ENCODE measurements at regions not wholly inside any gene's neighbourhood (a gene's known extent, or its start where the extent isn't known, plus 50 kb on each side); places are given as distances from the start of the nearest gene placed in this dataset.
"Not testable (repeated sequence)": the region's sequence is repeated elsewhere in the genome, so short reads cannot be mapped to it uniquely, and the experiment has no call there.

DNA sequence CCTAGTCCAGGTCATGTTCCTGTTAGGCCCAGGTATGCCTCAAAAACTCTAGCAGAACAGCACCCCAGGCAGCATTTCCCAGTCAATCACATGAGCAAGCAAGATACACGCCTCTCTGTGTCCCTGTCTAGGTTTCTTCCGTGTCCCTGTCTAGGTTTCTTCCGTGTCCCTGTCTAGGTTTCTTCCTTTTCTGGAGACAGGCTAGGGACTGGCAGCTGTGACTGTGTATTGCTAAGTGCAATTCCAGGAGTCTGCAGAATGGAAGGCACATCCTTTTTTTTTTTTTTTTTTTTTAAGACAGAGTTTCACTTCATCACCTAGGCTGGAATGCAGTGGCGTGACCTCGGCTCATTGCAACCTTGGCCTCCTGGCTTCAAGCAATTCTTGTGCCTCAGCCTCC, 77.6 kb downstream of the SETD4 start:
- no peak for FAIRE-seq
- TF ChIP-seq POLR2A (IDR thresholded peaks at IDR 0.05; ENCODE audit: low read depth, low read length) (no peak), POLR2AphosphoS5 (IDR thresholded peaks at IDR 0.05; ENCODE audit: low read depth, low read length) (no peak), TAF1 (IDR thresholded peaks at IDR 0.05; ENCODE audit: borderline replicate concordance, low read depth, low read length) (no peak)
- no peak for DNase-seq (ENCODE audit: insufficient read length)

DNA sequence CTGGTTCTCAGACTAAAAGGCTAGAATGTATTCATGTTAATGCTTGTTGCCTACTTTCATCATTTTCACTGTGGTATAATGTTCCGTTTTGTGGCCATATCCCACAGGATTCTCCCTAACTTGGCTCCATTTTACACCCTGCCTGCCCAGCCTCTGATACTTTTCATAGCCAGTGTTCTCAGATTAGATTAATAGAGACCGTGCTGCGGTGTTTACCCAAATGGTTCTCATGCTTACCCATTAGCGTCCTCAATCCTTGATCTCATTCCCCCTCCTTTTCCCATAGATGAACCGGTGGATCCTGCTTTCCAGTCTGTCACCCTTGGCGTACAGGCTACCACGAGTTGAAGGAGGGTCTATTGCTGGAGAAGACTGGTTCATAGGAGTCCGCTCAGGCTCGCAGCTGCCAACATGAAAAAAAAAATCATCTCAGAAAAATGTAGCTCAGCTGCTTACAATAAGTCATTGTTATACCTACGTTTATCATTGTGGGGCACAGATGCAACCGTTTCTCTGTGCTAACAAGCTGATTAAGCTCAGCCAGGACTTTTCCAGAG, 78.7 kb downstream of the SETD4 start:
- FAIRE-seq (no peak), DNase-seq (ENCODE audit: insufficient read length) (no peak)
- TF ChIP-seq TAF1 (IDR thresholded peaks at IDR 0.05; ENCODE audit: borderline replicate concordance, low read depth, low read length) (no peak), POLR2AphosphoS5 (IDR thresholded peaks at IDR 0.05; ENCODE audit: low read depth, low read length) (no peak), POLR2A (IDR thresholded peaks at IDR 0.05; ENCODE audit: low read depth, low read length) (no peak)

DNA sequence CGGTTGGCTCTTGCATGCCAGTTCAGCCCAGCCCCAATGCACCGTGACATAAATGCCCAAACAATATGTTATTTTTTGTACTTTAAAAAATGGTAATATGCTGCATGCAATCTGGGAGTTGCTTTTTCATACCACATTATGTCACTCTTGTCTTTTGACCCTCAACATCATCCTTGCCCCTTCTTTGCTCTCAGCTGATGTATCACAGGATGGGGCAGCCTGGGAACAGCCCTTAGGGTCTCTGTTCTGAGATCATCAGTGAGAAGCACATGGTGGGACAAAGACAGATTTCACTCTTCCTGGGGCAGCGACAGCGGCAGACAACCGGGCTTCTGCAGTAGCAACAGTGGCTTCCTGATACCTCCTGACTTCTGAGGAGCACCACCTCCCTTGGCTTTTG, 79.5 kb downstream of the SETD4 start:
- TF ChIP-seq TAF1 (IDR thresholded peaks at IDR 0.05; ENCODE audit: borderline replicate concordance, low read depth, low read length) (no peak), POLR2A (IDR thresholded peaks at IDR 0.05; ENCODE audit: low read depth, low read length) (no peak), POLR2AphosphoS5 (IDR thresholded peaks at IDR 0.05; ENCODE audit: low read depth, low read length) (no peak)
- no peak for FAIRE-seq

DNA sequence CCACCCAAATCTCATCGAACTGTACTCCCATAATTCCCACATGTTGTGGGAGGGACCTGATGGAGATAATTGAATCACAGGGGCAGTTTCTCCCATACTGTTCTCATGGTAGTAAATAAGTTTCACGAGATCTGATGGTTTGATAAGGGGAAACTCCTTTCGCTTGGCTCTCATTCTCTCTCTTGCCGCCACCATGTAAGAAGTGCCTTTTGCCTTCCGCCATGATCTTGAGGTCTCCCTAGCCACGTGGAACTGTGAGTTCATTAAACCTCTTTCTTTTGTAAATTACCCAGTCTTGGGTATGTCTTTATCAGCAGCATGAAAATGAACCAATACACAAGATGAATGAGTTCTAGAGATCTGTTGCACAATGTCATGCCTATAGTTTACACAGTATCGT, 82.5 kb downstream of the SETD4 start:
- DNase-seq (ENCODE audit: insufficient read length); FAIRE-seq: not testable (repeated sequence)

More for the DNA sequence above, 79.5 kb downstream of the SETD4 start:
- no peak for DNase-seq (ENCODE audit: insufficient read length)

DNA sequence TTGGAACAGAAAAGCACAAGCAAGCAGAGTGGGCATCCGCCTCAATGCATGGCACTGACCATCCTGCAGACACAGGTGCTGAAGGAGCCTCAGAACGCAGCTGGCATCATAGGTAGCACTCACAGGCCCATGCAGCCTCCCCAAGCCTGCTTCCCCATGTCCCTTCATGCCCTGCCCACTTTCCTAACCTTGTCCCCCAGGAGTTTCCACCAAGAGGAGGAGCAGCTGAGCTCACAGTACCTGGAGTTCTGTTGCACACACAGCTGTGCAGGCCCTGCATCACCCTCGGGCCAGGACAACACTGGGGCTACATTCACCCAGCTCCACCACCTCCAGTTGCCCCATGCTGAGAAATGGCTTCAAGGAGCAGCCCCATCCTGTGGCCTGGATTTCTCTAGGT, 83.4 kb downstream of the SETD4 start:
- no peak for DNase-seq (ENCODE audit: insufficient read length)
- no peak for FAIRE-seq
- TF ChIP-seq TAF1 (IDR thresholded peaks at IDR 0.05; ENCODE audit: borderline replicate concordance, low read depth, low read length) (no peak), POLR2A (IDR thresholded peaks at IDR 0.05; ENCODE audit: low read depth, low read length) (no peak), POLR2AphosphoS5 (IDR thresholded peaks at IDR 0.05; ENCODE audit: low read depth, low read length) (no peak)

DNA sequence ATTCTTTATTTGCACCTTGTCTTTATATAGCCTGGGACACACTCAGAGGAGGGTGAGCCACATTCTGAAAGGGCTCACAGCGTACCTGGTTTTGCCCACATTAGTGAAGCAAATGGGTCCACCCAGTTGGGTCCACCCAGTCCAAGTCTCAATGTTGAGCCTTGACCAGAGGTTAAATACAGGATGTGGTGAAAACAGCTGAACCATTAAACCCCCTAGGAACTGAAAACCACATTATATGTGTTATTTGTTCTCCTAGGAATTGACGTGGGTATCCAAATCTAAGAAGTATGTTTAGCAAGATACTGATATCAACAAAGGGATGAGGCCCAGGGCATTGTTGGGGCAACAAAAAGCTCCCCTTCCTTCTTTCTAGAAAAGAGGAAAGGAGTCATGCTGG, 83.8 kb downstream of the SETD4 start:
- FAIRE-seq, result no peak
- DNase-seq (ENCODE audit: insufficient read length), result no peak
- TF ChIP-seq POLR2A (IDR thresholded peaks at IDR 0.05; ENCODE audit: low read depth, low read length) (no peak), TAF1 (IDR thresholded peaks at IDR 0.05; ENCODE audit: borderline replicate concordance, low read depth, low read length) (no peak), POLR2AphosphoS5 (IDR thresholded peaks at IDR 0.05; ENCODE audit: low read depth, low read length) (no peak)

DNA sequence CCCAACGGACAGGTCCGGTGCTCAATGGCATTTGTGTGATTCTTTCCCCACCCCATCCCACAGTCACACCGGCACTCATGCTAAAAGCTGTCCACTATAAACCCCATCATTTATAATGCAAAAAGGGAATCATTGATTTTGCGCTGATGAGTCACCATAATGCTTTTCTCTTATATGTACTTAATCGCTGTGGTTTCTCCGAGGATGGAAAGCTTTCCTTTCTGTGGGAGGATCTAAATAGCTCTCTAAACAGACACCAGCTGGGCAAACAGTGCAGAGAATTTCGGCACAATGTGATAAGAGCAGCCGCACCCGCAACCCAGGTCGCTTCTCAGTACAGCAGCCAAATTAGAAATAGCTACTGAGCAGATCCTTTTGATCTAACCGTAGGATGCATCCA, 85.6 kb downstream of the SETD4 start:
- no peak for TF ChIP-seq POLR2A (IDR thresholded peaks at IDR 0.05; ENCODE audit: low read depth, low read length)
- no peak for TF ChIP-seq TAF1 (IDR thresholded peaks at IDR 0.05; ENCODE audit: borderline replicate concordance, low read depth, low read length)
- TF ChIP-seq POLR2AphosphoS5 (IDR thresholded peaks at IDR 0.05; ENCODE audit: low read depth, low read length), result no peak
- FAIRE-seq (no peak), DNase-seq (ENCODE audit: insufficient read length) (no peak)

DNA sequence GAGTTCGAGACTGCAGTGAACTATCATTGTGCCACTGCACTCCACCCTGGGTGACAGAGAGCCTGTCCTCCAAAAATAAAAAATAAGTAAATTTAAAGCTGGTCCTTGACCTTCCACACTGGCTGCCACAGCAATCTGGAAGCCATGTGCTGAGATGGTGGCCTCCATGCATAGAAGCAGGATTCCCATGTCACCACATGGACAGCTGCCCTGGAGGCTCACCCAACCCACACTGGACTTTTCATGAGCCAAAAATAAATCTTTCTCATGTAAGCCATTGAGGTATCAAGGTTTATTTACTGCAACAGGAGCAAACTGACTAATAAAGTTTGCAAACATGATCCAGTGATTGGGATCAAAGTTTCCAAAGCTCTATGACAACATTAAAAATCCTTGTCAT, 88.5 kb downstream of the SETD4 start:
- DNase-seq (ENCODE audit: insufficient read length), result no peak
- no peak for TF ChIP-seq POLR2AphosphoS5 (IDR thresholded peaks at IDR 0.05; ENCODE audit: low read depth, low read length)
- TF ChIP-seq TAF1 (IDR thresholded peaks at IDR 0.05; ENCODE audit: borderline replicate concordance, low read depth, low read length), result no peak
- TF ChIP-seq POLR2A (IDR thresholded peaks at IDR 0.05; ENCODE audit: low read depth, low read length), result no peak
- no peak for FAIRE-seq

DNA sequence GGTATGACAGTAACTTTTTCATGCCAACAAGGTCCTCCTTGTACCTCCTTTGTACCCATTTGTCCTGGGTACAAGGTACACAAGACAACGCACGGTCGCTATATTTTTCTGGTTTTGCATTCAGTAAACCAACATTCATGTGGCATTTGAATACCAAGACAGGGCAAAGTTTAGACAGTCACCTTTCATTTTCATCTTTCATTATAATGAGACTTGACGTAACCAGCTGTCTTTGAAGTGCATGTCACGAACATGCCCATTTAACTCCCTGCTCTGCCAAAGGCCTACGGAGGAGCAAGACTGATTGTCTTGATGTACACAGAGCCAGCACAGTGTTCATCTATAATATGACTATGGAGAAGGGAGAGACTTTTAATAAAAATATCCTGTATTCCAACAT, 91.0 kb downstream of the SETD4 start:
- no peak for DNase-seq (ENCODE audit: insufficient read length)
- TF ChIP-seq POLR2AphosphoS5 (IDR thresholded peaks at IDR 0.05; ENCODE audit: low read depth, low read length) (no peak), TAF1 (IDR thresholded peaks at IDR 0.05; ENCODE audit: borderline replicate concordance, low read depth, low read length) (no peak), POLR2A (IDR thresholded peaks at IDR 0.05; ENCODE audit: low read depth, low read length) (no peak)
- FAIRE-seq, result no peak

DNA sequence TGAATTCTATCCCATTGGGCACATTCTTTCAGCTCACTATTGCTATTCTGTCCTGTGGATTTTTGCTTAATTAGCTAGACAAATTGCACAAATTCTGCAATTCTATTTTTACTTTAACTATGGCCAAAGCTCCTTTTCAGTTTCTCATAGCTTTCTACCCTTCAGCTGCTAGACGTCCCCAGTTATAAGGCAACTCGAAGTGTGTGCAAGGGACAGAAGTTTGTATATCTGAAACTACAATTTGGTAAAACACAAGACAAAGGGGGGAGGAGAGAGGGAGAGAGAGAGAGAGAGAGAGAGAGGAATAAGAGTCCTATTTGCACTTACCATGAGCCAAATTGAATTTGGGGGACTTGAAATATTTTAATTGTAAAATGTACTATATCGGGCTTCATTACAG, 91.8 kb downstream of the SETD4 start:
- no peak for DNase-seq (ENCODE audit: insufficient read length)
- TF ChIP-seq TAF1 (IDR thresholded peaks at IDR 0.05; ENCODE audit: borderline replicate concordance, low read depth, low read length) (no peak), POLR2AphosphoS5 (IDR thresholded peaks at IDR 0.05; ENCODE audit: low read depth, low read length) (no peak), POLR2A (IDR thresholded peaks at IDR 0.05; ENCODE audit: low read depth, low read length) (no peak)
- no peak for FAIRE-seq

DNA sequence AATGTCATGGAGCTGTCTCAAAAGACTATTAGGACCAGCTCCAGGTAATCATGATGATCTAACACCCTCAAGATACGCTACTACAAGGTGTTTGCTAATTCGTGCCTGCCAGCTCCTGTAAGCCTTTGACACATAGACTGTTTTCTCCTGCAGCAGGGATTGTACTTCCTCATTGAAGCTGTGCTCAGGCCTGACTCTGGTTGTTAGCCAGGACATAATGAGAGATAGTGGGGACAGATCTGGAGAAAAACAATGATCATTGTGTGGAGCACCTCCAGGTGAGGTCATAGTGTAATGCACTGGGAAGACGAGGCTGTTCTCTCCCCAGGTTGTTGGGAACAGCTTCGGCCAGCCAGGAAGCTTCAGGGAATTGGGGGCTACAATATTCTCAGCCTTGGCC, 94.6 kb downstream of the SETD4 start:
- TF ChIP-seq TAF1 (IDR thresholded peaks at IDR 0.05; ENCODE audit: borderline replicate concordance, low read depth, low read length) (no peak), POLR2AphosphoS5 (IDR thresholded peaks at IDR 0.05; ENCODE audit: low read depth, low read length) (no peak), POLR2A (IDR thresholded peaks at IDR 0.05; ENCODE audit: low read depth, low read length) (no peak)
- DNase-seq (ENCODE audit: insufficient read length), result no peak
- no peak for FAIRE-seq

DNA sequence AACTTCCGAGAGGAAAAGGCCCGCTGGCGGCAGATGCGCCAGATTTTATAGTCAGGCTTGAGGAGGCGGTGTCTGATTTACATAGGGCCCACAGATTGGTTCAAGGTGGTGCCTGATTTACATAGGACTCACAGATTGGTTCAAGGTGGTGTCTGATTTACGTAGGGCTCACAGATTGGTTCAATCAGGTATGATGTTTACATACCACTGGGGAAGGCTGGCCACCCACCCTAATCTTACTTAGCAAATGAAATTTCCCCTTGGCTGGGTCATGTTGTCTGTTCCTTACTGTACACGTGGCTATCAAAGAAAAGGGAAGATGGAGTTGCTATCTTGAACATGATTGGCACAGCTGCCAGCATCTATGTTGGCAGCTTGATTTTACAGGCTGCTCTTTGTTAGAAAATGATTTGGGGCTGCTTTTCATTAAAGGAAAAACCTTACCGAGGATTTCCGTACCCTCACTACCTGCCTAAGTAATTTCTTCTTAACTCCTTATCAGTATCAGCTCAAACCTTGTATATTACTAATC, 96.3 kb downstream of the SETD4 start:
- FAIRE-seq, result no peak

DNA sequence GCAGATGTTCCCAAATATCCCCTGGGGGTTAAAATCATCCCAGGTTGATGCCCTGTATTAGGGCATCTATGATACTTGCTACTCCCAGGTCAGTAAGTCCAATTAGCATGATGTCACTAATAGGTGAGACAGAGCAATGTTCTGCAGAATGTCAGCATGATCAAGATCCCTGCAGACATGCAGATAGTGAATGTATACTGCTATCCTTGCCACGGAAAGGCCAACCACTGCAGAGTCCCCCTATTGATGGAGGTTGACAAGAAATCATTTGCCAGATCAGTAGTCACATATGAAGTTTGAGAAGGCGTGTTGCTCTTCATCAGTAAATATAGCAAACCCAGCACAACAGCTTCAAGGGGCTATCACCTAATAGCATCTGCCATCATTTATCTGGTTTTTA, 97.4 kb downstream of the SETD4 start:
- FAIRE-seq (no peak), DNase-seq (ENCODE audit: insufficient read length) (no peak)
- TF ChIP-seq TAF1 (IDR thresholded peaks at IDR 0.05; ENCODE audit: borderline replicate concordance, low read depth, low read length) (no peak), POLR2AphosphoS5 (IDR thresholded peaks at IDR 0.05; ENCODE audit: low read depth, low read length) (no peak), POLR2A (IDR thresholded peaks at IDR 0.05; ENCODE audit: low read depth, low read length) (no peak)

More for the DNA sequence above, 96.3 kb downstream of the SETD4 start:
- TF ChIP-seq POLR2AphosphoS5 (IDR thresholded peaks at IDR 0.05; ENCODE audit: low read depth, low read length) (no peak), POLR2A (IDR thresholded peaks at IDR 0.05; ENCODE audit: low read depth, low read length) (no peak), TAF1 (IDR thresholded peaks at IDR 0.05; ENCODE audit: borderline replicate concordance, low read depth, low read length) (no peak)
- DNase-seq (ENCODE audit: insufficient read length), result no peak

Measured in GM12892 (cell line).